ENCODE measurements at regions not wholly inside any gene's neighbourhood (a gene's known extent, or its start where the extent isn't known, plus 50 kb on each side); places are given as distances from the start of the nearest gene placed in this dataset.

DNA sequence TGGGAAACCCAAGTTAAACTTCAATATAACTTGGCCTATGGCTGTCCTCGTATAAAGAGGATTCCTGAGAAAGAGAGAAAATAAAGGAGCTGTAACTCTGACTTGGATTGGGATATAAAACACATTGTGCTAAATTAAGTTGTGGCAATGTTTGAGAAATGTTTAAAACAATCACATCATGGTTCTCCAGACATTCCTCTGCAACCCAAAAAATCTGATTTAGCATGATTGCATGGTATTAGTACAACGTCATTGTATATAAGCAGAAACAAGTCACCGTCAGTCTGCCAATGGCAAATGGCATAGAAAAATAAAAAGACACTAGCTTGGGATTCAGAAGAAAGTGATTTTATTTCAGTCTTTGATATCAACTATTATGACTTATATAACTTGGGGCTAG is 140.2 kb upstream of the FAM83B start:
- CTCF ChIA-PET (ENCODE audit: low intra/inter-chr PET ratio), result no interaction called here
- Histone ChIP-seq H3K36me3 (ENCODE audit: control insufficient read depth, insufficient read depth, low read length) (no peaks in the 10 kb centered on the region), H4K20me1 (replicated peaks; ENCODE audit: control insufficient read depth, insufficient read depth, low read length) (no peaks in the 10 kb centered on the region), H3K4me3 (no peak overlapping the region), H3K9ac (ENCODE audit: insufficient read depth in 1 of 2, low read depth in 2 of 2, low read length in 2 of 2) (no peak overlapping the region), H3K27me3 (ENCODE audit: control insufficient read depth in 2 of 2, insufficient read depth in 2 of 2, low read length in 2 of 2) (no peaks in the 10 kb centered on the region), H3K4me2 (ENCODE audit: insufficient read depth, low read length) (no peak overlapping the region), H3K27ac (ENCODE audit: extremely low read depth, low read depth, low read length) (no peak overlapping the region), H3K4me1 (replicated peaks in 1 of 2; ENCODE audit: control insufficient read depth in 2 of 2, insufficient read depth in 2 of 2, low read length in 2 of 2) (no peaks in the 10 kb centered on the region), H3K79me2 (ENCODE audit: control insufficient read depth, insufficient read depth, low read length) (no peaks in the 10 kb centered on the region), H3K9me3 (replicated peaks; ENCODE audit: control insufficient read depth, insufficient read depth, low read depth, low read length) (no peaks in the 10 kb centered on the region), H2AFZ (ENCODE audit: low read depth, low read length) (no peak overlapping the region), H3K9me1 (ENCODE audit: control insufficient read depth, insufficient read depth, low read length) (no peaks in the 10 kb centered on the region)
- intact Hi-C loops (cut with micrococcal nuclease) (no loop called here), in situ Hi-C loops (cut with MboI) (no loop called here)
- no peak for DNase-seq (ENCODE audit: extremely low read depth in 1 of 4, low spot score in 3 of 4)
- POLR2A ChIA-PET, result no interaction called here
- no peak for ATAC-seq
- FAIRE-seq, result no peak
- 3% methylated on average over 3 of the region's 3 CpGs for WGBS (ENCODE audit: insufficient coverage, low coverage, missing lambda C conversion rate)
- no TSS peak for BruUV-seq (replicated peaks)
- TF ChIP-seq SLC30A9 (CRISPR knock-in tag; IDR thresholded peaks at IDR 0.05) (no peak), ZNF830 (CRISPR knock-in tag; IDR thresholded peaks at IDR 0.05) (no peak), CHD4 (IDR thresholded peaks at IDR 0.05; ENCODE audit: insufficient read depth, insufficient replicate concordance, low read depth, low read length, poor library complexity, severe bottlenecking) (no peak), MCM2 (IDR thresholded peaks at IDR 0.05; ENCODE audit: low read depth) (no peak), STAT5B (CRISPR knock-in tag; IDR thresholded peaks at IDR 0.05) (no peak), ZNF311 (CRISPR knock-in tag; IDR thresholded peaks at IDR 0.05) (no peak), ZNF197 (CRISPR knock-in tag; IDR thresholded peaks at IDR 0.05; ENCODE audit: low read depth) (no peak), TAF15 (IDR thresholded peaks at IDR 0.05; ENCODE audit: low read depth, low read length) (no peak), CBX1 (IDR thresholded peaks at IDR 0.05; ENCODE audit: low read depth) (no peak)
- TF ChIP-seq, protein P1, sequence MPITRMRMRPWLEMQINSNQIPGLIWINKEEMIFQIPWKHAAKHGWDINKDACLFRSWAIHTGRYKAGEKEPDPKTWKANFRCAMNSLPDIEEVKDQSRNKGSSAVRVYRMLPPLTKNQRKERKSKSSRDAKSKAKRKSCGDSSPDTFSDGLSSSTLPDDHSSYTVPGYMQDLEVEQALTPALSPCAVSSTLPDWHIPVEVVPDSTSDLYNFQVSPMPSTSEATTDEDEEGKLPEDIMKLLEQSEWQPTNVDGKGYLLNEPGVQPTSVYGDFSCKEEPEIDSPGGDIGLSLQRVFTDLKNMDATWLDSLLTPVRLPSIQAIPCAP (CRISPR knock-in tag; IDR thresholded peaks at IDR 0.05; ENCODE audit: borderline replicate concordance), result no peak
- TF ChIP-seq, protein P2, sequence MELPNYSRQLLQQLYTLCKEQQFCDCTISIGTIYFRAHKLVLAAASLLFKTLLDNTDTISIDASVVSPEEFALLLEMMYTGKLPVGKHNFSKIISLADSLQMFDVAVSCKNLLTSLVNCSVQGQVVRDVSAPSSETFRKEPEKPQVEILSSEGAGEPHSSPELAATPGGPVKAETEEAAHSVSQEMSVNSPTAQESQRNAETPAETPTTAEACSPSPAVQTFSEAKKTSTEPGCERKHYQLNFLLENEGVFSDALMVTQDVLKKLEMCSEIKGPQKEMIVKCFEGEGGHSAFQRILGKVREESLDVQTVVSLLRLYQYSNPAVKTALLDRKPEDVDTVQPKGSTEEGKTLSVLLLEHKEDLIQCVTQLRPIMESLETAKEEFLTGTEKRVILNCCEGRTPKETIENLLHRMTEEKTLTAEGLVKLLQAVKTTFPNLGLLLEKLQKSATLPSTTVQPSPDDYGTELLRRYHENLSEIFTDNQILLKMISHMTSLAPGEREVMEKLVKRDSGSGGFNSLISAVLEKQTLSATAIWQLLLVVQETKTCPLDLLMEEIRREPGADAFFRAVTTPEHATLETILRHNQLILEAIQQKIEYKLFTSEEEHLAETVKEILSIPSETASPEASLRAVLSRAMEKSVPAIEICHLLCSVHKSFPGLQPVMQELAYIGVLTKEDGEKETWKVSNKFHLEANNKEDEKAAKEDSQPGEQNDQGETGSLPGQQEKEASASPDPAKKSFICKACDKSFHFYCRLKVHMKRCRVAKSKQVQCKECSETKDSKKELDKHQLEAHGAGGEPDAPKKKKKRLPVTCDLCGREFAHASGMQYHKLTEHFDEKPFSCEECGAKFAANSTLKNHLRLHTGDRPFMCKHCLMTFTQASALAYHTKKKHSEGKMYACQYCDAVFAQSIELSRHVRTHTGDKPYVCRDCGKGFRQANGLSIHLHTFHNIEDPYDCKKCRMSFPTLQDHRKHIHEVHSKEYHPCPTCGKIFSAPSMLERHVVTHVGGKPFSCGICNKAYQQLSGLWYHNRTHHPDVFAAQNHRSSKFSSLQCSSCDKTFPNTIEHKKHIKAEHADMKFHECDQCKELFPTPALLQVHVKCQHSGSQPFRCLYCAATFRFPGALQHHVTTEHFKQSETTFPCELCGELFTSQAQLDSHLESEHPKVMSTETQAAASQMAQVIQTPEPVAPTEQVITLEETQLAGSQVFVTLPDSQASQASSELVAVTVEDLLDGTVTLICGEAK (IDR thresholded peaks at IDR 0.05), result no peak
- TF ChIP-seq, protein P2 (CRISPR knock-in tag; IDR thresholded peaks at IDR 0.05), result no peak
- TF ChIP-seq, protein P3, sequence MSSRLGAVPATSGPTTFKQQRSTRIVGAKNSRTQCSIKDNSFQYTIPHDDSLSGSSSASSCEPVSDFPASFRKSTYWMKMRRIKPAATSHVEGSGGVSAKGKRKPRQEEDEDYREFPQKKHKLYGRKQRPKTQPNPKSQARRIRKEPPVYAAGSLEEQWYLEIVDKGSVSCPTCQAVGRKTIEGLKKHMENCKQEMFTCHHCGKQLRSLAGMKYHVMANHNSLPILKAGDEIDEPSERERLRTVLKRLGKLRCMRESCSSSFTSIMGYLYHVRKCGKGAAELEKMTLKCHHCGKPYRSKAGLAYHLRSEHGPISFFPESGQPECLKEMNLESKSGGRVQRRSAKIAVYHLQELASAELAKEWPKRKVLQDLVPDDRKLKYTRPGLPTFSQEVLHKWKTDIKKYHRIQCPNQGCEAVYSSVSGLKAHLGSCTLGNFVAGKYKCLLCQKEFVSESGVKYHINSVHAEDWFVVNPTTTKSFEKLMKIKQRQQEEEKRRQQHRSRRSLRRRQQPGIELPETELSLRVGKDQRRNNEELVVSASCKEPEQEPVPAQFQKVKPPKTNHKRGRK (tag; IDR thresholded peaks at IDR 0.05), result no peak
